ENCODE measurements at regions not wholly inside any gene's neighbourhood (a gene's known extent, or its start where the extent isn't known, plus 50 kb on each side); places are given as distances from the start of the nearest gene placed in this dataset.

- Histone ChIP-seq H3K36me3 (no peaks in the 10 kb centered on the region), H3K4me1 (peaks cover 0 to 5% (median 0%) of the 10 kb centered on the region in 9 donors), H3K27ac (no peak overlapping the region), H3K9me3 (peaks cover 0 to 8% (median 0%) of the 10 kb centered on the region in 11 donors), H3K27me3 (no peaks in the 10 kb centered on the region), H3K4me3 (no peak overlapping the region)
- intact Hi-C loops (cut with DNase I) = no loop called here
- ATAC-seq = no peak
- DNase-seq = no peak
- TF ChIP-seq CTCF (IDR thresholded peaks at IDR 0.05) = no peak
Observed at GRCh38 chr1:208977012-208977411, 606.5 kb upstream of the CAMK1G start.

- DNase-seq = no peak
- H3K4me1 ChIP-seq = peaks cover 0 to 5% (median 0%) of the 10 kb centered on the region in 9 donors
- no peak overlapping the region for H3K4me3 ChIP-seq
- peaks cover 0 to 8% (median 0%) of the 10 kb centered on the region in 11 donors for H3K9me3 ChIP-seq
- no peaks in the 10 kb centered on the region for H3K36me3 ChIP-seq
- intact Hi-C loops (cut with DNase I) = no loop called here
- WGBS, 2 donors = 94 to 99% methylated on average over 3 of the region's 3 CpGs
- no peak for ATAC-seq
- H3K27ac ChIP-seq = no peak overlapping the region
- TF ChIP-seq CTCF (IDR thresholded peaks at IDR 0.05) = no peak
- no peaks in the 10 kb centered on the region for H3K27me3 ChIP-seq
Observed at GRCh38 chr1:208977638-208978256, 605.8 kb upstream of the CAMK1G start.

GRCh38 chr1:208979776-208980175, 603.7 kb upstream of the CAMK1G start:
- ATAC-seq (no peak), DNase-seq (no peak)
- intact Hi-C loops (cut with DNase I) = loop anchor here in 1 of 10 donors (5.0 kb wide), 1 partner anchor 868 kb away; no protein-coding TSS in a partner anchor
- Histone ChIP-seq H3K36me3 (no peaks in the 10 kb centered on the region), H3K4me3 (no peak overlapping the region), H3K4me1 (peaks cover 0 to 8% (median 3%) of the 10 kb centered on the region in 9 donors), H3K9me3 (peaks cover 0 to 8% (median 0%) of the 10 kb centered on the region in 11 donors), H3K27me3 (no peaks in the 10 kb centered on the region), H3K27ac (no peak overlapping the region)
- WGBS, 2 donors = 79 to 90% methylated on average over 1 of the region's 1 CpG
- no peak for TF ChIP-seq CTCF (IDR thresholded peaks at IDR 0.05)

- DNase-seq (no peak), ATAC-seq (no peak)
- H3K4me3 ChIP-seq = no peak overlapping the region
- intact Hi-C loops (cut with DNase I) = loop anchor here in 1 of 10 donors (5.0 kb wide), 1 partner anchor 867 kb away; no protein-coding TSS in a partner anchor
- peaks cover 0 to 8% (median 0%) of the 10 kb centered on the region in 11 donors for H3K9me3 ChIP-seq
- TF ChIP-seq CTCF (IDR thresholded peaks at IDR 0.05) = no peak
- H3K4me1 ChIP-seq = peaks cover 0 to 16% (median 3%) of the 10 kb centered on the region in 9 donors
- 45 to 53% methylated on average over 1 of the region's 1 CpG for WGBS, 2 donors
- no peak overlapping the region for H3K27ac ChIP-seq
- H3K36me3 ChIP-seq = no peaks in the 10 kb centered on the region
- H3K27me3 ChIP-seq = no peaks in the 10 kb centered on the region
Observed at GRCh38 chr1:208980605-208981004, 602.9 kb upstream of the CAMK1G start.

Measured in heart right ventricle (tissue), 16 donors.